GM19438 (cell line): ENCODE measurements at regions not wholly inside any gene's neighbourhood (a gene's known extent, or its start where the extent isn't known, plus 50 kb on each side); places are given as distances from the start of the nearest gene placed in this dataset.

Source experiments
- ATAC-seq: cut with Tn5 transposase; IDR thresholded peaks from one replicate; pipeline ENCODE4 v1.9.1; 2021; ENCODE audit warnings: low read depth; ENCODE audit not compliant: unreplicated experiment

DNA sequence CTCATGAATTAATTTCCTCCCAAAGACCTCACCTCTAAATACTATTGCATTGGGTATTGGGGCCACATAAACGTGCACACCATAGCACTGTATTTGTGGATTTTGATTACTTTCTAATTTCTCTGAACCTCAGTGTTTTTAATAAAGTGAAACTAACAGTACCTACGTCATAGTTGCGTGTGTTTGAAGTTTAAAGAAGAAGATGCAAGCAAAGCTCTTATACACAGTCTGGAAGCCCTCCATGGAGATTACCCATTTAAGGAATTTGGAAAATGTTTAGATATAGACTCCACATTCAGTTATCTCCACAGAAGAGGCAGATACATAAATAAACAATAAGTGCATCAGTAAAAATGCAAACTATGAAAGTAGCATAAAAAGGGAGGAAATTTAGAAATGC is 581.1 kb upstream of the GBE1 start:
- ATAC-seq = no peak

DNA sequence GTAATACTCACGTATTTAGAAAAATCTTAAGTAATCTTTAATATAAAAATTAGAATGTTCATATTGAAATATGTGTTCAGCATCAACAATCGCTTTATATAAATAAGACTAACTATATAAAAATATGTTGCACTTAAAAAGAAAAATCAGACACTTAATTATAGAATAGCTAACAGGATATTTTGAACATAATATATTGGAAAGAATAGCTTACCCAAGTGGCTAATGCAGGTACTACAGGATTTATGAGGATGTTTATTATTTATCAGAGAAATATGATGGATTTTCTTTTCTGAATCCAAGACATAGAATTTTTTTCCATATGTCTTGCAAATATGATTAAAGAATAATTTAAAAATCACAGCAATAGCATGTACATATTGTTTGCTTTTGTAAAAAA is 567.9 kb upstream of the GBE1 start:
- ATAC-seq = no peak

DNA sequence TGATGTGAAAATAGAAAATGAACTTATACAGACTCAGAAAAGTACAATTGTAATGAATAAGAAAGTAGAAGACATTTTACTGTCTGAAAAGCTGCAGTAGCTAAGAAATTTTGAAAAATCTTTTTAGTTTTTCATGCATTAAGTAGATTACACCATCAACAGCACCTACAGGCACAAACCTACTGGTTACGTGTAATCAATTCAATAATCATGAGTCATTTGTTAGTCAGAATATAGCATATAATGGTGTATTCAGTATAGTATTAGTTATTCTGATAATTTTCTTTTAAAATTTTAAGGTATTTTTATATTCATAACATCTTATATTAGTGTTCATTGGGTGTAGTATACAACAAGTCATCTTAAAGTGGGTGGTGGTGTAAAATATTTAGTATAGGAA is 550.5 kb upstream of the GBE1 start:
- no peak for ATAC-seq

DNA sequence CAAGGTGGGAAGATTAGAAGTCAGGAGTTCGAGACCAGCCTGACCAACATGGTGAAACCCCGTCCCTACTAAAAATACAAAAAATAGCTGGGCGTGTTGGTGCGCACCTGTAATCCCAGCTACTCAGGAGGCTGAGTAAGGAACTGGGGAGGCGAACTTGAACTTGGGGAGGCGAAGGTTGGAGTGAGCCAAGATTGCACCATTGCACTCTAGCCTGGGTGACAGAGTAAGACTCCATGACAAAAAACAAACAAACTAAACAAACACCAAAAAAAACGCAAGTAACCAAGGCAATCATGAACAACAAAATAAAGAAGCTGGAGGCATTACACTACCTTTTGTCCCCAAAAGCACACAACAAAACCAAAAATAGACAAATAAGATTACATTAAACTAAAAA is 547.3 kb upstream of the GBE1 start:
- no peak for ATAC-seq

DNA sequence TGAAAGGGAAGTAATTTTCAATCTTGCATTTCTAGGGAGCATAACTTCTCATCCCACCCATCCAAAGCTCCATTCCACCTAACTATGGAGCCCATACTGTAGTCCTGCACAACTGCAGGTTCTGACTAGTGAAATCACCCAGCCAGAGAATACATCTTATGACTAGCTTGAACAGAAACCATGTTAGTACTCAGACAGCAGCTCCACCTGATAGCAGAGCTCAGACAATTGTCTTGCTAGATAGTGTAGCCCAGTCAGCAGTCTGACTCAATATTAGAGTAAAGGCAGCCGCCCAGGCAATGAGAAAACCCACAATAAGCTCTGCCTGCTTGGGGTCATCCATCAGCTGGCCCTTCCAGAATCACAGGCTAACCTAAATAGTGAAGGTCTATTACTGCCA is 544.7 kb upstream of the GBE1 start:
- no peak for ATAC-seq

DNA sequence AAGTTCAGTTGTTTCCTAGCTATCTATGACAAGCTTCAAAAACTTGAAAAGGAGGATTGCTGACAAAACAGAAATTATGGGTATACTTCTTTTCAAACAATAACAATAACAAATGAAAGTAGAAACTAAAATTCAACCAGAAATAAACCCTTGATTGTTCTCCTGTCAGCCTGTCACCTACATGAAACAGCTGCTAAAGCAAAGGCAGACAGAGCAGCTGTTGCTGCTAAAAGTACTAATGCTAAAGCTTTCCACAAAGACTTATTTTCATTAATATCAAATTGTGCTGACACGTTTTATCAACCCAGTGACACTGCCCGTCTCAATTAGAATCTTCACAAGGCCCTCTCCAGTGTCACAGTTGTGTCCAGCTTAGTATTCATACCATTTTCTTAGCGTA is 533.2 kb upstream of the GBE1 start:
- no peak for ATAC-seq

DNA sequence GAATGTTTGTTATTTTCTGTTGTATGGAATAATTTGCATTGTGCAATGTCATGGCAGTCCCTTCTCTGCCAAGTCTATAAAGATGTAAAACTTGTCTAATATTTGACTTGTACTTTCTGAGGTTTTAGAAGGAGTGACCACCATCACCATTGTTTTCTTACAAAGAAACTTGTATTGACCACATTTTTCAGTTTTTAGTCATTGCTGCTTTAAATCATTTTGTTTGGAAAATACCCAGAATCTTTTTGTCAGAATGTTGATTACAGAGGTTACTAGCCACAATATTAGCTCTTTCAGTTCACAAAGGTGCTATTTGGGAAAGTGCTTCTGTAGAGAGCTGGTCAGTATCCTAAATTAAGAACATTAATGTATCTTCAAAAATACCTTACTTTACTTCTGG is 532.4 kb upstream of the GBE1 start:
- ATAC-seq = peak; percentile 69

DNA sequence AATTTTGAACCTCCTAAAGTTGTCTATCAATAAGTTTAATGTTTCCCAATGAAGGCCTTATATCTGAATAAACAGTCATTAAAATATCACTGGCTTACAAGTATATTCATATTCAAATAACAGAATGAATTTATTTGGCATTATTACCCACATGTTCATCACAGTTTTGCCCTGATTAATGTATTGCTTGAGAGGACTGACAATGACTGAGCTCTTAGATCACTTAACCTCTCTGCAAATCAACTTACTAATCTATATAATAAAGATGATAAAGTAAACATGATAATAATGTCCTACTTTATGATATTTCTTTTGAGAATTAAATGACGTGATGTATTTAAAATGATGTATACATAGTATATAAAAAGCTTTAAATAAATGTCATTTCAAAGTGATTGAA is 532.0 kb upstream of the GBE1 start:
- ATAC-seq = no peak

DNA sequence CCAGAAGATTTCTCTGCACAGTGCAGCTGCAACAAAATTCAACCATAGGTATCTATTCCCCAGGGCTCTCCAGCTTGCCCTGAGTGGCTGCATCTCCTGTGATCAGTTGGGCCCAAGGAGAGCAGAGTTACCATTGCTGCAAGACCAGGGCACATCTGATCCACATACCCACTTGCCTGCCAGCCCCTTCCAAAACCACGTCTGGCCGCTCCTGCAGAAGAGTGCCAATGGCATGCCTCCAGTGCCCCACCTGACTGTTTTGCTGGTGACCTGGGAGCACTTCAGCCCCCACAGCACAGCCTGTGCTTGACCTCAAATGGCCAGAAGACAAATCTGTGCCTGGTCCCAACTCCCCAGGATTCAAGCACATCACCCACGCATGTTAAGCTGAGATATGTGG is 526.1 kb upstream of the GBE1 start:
- ATAC-seq = no peak

DNA sequence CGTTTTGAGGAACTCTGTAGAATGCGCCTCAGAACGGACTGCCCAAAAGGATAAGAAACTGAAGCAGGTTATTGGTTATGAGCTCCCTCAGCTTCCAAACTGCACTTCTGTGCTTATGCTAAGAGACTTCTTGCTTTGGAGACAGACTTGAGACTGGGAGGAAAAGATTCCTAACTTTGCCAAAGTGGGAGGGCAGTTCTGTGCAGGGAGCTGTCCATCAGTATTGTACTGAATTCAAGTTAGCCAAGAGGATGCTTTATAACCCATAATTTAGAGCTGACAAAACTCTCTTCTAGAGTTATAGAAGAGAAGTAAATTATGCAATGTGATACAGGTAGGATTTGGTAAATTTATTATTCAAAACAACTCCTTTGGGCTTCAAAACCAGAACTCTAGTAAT is 519.8 kb upstream of the GBE1 start:
- ATAC-seq = no peak

DNA sequence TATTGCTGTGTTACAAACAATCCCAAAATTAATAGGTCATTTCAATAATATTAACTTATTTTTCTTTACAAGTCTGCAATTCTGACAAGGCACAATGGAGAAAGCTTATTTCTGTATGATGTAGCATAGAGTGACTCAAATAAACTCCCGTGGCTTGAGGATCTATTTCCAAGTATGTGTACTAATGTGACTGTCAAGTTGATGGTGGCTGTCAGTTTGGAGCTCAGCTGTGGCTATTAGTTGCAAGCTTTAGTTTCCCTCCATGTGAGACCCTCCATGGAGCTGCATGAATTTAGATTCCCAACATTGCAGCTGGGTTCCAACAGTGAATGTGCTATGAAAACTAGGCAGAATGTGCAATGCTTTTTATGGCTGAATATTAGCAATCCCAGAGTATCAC is 515.5 kb upstream of the GBE1 start:
- no peak for ATAC-seq

DNA sequence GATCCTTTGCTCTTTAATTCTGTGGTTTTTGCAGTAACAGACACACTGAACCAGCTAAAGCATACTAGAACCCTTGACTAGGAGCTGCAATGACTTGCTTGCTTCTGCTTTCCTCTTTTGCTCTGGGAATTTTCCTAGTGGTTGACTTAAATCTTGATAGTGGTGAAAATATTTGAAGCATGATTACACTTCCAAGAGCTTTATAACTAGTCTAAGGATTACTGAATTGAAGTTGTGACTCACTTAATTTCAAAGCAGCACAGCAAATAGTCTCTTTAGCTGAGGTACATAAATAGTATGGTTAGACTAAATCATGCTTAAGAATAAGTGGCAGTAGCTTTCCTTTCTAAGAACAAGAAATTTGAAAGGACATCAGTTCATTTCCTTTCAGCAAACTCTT is 513.5 kb upstream of the GBE1 start:
- ATAC-seq = no peak

DNA sequence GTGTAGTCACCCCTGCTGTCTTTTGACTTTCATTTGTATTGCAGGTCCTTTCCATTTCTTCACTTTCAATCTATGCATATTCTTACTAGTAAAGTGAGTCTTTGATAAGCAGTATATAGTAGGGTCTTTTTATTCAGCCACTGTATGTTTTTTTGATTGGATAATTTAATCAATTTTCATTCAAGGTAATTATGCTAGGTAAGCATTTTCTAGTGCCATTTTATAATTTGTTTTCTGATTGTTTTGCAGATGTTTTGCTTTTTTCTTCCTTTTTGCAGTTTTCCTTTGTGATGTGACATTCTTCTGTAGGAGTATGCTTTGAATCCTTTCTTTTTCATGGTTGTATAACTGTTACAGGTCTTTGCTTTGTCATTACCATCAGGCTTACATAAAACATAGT is 504.3 kb upstream of the GBE1 start:
- no peak for ATAC-seq

DNA sequence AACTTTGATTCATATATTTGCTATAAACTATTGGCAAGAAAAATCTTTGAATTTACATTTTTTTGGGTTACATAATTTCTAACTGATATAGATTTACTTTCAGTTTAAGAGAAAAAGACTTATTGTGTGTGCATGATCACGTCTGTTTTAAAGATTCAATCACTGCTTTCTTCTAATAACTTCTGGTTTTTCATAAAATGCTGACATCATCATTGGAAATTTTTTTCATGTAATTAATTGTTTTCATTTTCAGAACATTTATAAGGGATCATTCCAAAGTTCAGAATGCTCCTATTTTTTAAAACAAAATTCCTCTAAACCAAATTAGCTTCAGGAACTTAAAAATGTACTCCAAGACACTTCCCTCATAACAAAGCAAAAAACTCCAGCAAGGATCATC is 500.7 kb upstream of the GBE1 start:
- ATAC-seq = no peak

DNA sequence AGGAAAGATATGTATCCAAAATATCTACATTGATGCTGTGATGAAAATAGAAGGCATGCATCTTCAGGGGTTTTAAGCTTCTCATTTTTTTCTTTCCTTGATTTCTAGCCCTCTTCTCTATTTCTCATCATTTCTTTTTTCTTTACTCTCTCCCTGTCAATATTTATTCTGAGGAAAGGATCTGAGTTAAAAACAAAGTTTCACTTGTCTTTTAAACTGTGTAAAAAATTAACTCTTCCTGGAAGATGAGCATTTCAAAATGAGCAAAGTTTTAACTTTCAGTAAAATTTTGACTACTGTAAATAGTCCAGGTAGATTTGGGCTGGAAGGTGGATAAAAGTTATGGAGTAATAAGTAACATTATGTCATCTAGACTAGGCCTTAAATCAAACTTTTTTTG is 500.2 kb upstream of the GBE1 start:
- no peak for ATAC-seq

DNA sequence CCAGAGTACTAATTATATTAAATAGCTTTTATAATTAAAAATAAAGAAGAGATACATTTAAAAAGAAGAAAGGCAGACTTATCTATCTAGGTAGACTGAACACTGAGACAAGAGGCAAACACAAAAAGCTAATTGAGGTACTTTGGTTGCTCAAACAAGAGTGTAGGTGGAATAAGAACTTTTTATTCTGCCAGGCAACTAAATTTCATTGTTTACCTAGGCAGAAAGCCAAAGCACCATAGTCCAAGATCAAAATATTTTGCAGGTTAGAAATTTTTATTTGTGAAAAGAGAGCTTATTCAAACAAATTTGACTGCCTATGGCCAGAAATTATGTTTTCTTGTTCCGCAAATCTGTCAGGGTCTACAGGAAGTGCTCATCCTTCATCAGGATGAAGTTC is 499.6 kb upstream of the GBE1 start:
- no peak for ATAC-seq

DNA sequence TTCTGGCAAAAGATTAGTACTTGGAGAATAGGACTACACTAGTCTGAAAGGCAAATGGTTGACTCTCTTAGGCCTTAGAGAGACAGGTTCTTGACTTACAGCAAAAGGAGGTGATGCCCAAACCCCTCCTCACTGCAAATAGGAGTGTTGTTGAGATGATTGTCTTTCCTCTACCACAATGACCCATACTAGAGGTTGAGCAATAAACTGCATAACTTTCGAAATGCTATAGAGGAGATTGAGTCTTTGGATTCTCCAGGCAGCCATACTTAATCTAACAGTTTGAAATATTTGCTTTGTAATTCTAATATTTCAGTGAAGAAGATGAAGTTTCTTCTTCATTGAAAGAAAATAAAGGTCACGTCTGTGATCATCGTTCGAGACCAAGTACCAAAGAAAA is 498.5 kb upstream of the GBE1 start:
- no peak for ATAC-seq

DNA sequence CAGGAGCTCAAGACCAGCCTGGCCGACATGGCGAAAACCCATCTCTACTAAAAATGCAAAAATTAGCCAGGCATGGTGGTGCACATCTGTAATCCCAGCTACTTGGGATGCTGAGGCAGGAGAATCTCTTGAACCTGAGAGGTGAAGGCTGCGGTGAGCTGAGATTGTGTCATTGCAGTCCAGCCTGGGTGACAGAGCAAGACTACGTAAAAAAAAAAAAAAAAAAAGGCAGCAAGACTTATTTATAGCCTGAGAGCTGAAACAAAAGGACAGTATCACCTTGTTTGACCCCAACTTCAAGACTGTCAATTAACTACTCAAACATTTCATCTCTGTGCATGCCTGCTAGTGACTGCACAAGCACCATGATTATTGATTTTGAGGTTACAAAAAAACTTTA is 478.9 kb upstream of the GBE1 start:
- ATAC-seq = no peak

DNA sequence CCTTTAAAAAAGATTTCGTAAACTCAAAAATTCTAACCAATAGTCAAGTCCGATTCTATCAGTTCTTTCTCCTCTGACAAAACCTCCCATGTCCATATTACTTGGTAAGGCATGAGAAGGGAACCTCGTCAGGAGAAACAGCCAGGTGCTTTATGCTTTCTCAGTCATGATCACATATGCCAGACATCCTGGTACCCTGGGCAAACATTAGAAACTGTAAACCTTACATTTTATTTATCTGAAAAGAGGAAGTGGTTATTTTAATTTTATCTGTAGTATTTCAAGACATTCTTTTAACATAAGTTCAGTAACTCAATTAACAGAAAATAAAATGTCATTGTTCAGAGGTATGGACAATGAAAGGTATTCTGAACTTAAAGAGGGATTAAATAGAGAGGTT is 474.8 kb upstream of the GBE1 start:
- no peak for ATAC-seq

DNA sequence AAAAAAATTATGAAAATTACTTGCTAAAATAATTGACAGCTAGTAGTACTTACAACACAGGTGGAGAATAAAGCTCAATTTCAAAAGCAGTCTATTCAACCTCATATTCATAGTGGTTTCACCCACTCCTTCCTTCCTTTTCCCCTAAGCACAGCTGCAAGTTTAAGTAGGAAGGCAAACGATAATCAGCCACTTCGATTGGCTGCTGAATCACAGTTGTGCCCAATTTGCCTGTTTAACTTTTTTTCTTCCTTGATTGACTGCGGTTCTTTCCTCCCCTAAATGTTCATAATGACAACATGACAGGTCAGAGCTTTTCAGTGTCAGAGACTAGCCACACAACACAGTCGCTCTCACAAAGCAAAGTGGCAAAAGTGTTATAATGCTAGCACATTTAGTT is 468.0 kb upstream of the GBE1 start:
- peak; percentile 67 for ATAC-seq

DNA sequence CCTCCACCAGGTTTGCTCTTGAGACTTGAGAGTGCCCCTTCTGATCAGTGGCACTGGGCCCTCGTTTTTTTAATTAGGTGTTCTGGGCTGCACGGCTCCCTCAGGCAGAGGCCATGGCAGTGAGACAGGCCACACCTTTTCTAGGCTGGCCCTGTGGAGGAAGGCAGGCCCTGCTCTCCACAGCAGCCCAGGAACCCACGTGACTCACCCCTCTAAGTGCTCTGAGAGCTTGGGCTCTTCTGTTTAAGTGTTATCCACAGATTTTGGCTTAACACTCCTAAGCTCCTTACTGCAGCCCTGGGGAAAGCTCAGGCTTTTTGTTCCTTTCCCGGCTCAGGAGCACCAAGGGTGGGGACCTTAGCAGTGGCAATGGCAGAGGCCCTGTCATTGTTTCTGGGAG is 463.2 kb upstream of the GBE1 start:
- no peak for ATAC-seq

DNA sequence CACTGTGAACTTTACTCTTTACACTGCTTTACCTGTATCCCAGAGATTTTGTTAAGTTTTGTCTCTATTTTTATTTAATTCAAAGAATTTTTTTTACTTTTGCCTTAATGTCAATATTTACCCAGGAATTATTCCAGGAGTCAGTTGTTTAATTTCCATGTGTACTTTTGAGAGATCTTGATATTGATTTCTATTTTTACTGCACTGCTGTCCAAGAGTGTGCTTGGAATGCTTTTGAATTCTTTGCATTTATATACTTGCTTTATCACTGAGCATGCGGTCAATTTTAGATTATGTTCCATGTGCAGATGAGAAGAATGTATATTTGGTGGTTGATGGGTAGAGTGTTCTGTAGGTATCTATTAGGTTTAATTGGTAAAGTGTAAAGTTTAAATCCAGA is 461.0 kb upstream of the GBE1 start:
- no peak for ATAC-seq

DNA sequence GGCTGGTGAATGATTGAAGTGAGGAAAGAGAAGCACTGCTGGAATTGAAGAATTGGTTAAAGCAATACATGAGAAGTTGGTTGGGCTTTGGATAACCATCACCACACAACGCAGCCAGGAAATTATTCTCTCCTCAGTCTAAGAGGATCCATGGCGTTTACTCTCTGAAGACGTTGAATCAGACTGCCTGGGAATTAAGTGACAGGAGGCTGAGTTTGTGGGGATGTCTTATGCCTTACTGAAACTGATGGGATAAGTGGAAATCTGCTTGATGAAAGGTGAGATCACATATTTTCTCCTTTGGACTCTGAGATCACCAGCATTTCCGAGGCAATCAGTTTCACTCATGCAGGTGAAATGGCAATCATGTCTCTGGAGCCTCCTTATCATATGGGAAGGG is 456.1 kb upstream of the GBE1 start:
- no peak for ATAC-seq
